HG02759 (cell line): ENCODE measurements at regions not wholly inside any gene's neighbourhood (a gene's known extent, or its start where the extent isn't known, plus 50 kb on each side); places are given as distances from the start of the nearest gene placed in this dataset.

ENCODE experiments used
- ATAC-seq: cut with Tn5 transposase; IDR thresholded peaks from one replicate; pipeline ENCODE4 v1.9.1; 2021; ENCODE audit warnings: mild to moderate bottlenecking, moderate library complexity; ENCODE audit not compliant: unreplicated experiment

DNA sequence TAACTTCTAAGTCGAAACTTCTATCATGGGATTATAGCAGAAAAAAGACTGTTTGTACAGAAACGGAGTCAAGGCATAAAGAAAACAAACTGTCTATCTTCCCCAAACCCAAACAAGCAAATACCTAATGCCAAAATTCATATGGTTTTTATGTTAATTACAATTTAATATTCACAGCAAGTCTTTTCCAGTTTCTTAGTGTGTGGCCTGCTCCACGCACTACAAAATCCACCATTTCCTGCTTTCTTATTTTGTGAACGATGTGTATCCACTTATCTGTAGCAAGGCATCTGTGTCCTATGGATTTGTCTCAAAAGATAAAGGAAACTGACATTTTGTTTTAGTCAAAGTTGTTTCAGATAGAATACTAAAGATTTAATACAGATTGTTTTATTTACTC, 588.0 kb upstream of the CCDC54 start:
- ATAC-seq = no peak

DNA sequence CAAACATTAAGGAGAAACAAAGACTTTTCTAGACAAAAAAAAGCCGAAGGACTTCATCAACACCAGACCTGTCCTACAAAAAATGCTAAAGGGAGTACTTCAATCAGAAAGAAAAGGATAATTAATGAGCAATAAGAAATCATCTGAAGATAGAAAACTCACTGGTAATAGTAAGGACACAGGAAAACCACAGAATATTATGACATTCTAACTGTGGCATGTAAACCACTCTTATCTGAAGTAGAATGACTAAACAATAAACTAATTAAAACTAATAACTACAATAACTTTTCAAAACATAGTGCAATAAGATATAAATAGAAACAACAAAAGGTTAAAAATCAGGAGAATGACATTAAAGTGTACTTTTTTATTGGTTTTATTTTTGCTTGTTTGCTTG, 584.5 kb upstream of the CCDC54 start:
- no peak for ATAC-seq

DNA sequence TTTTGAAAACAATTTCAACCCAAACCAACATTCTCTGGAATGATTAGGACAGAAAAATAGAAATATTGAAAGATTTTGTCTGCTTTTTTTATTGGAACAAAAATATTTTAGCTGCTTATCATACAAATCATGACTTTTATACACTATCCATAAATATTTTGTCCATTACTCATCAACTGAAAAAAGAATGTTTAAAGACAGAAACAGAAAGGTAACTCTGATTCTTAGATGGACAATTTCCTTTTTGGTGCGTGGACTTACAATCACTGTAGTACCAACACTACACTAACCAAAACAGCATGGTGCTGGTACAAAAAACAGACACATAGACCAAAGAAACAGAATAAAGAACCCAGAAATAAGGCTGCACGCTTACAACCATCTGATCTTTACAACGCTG, 582.8 kb upstream of the CCDC54 start:
- no peak for ATAC-seq

DNA sequence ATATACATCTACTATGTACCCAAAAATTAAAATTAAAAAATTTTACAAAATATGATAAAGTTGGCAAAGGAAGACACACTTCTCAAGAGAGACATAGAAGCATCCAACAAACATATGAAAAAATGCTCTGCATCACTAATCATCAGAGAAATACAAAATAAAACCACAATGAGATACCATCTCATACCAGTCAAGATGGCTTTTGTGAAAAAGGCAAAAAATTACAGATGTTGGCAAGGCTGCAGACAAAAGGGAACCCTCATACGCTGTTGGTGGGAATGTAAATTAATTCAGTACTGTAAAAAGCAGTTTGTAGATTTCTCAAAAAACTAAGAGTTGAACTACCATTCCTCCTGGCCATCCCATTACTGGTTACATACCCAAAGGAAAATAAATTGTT, 581.7 kb upstream of the CCDC54 start:
- ATAC-seq = no peak

DNA sequence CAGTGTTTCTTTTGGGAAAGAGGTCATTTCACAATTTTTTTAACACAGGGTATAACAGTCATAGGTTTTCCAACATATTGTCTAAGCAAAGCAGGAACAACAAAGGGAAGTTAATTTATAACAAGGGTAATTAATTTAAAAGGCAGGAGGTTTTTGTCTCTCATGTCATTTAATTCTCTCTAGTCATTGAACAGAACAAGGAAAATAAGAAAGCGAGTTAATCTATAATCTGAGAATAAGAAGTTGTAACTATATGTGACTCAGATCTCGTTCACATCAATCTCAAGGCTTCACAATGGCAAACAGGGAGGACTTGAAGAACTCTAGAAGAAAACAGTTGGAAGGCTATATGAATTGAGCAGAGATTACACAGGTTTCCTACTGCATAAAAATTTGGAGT, 579.8 kb upstream of the CCDC54 start:
- ATAC-seq = no peak

DNA sequence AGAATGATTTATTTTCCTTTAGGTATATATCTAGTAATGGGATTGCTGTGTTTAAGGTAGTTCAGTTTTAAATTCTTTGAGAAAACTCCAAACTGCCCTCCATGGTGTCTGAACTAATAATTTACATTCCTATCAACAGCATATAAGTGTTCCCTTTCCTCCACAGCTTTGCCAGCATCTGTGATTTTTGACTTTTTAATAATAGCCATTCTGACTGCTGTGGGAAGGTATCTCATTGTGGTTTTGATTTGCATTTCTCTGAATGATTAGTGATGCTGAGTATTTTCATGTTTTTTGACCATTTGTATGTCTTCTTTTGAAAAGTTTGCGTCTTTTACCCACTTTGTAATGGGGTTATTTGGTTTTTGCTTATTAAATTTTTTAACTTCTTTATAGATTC, 571.6 kb upstream of the CCDC54 start:
- no peak for ATAC-seq

DNA sequence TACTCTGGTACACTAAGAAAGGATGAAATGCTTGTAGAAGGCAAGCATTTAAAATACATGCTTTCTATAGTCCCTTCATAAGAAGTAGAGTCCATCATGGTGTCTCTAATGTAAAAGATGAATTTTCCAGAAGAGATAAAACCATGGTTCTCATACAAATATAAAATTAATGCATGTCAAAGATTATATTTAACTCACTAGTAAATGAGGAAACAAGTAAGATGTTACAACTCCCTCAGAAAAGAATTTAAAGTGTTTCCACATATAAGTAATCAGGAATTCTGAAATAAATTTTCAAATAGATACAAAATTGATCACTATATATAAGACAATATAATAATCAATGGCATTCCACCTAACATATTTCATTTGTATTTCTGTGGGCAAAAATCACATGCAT, 570.3 kb upstream of the CCDC54 start:
- ATAC-seq = no peak

DNA sequence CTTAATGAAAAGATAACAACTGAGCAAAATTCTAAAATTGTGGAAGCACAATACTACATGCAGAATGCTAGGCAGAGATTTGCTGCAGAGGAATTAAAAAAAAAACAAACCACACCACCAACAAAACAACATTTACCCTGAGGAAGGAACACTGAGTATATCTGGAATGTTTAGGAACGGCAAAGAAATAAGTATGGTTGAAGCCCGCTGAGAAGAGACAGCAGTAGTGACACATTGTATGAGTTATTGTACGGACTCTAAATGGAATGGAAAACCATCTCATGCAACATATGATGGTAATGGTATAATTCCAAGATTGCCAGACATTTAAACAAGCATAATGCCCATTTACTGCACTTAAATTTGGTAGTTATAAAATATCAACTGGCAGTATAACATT, 568.2 kb upstream of the CCDC54 start:
- ATAC-seq = no peak

DNA sequence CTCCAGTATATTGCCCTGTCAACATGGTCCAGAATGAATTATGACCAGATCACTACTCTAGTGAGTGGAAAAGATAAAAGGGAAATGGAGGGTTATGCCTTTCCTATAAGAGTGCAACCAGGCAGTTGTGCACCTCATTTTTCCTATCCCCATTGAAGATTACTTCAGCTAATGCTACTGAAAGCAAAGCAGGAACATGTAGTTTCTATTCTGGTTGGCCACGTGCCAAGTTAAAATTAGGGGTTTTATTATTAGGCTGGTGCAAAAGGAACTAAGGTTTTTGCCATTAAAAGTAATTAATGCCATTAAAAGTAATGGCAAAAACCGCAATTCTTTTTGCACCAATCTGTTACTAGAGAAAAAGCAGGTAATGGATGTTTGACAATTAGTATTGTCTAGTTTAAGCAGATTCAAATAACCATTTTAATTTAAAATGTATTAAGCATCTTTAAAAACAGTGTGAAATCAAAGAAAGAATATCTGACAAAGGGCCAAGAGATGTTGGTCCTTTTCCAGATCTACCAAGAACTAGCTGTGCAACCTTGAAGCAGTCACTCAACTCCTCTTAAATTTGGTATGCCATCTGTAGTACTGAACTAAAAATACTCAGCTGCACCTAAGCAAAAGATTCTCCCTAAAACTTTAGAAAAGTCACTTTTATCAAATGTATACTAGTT, 567.5 kb upstream of the CCDC54 start:
- ATAC-seq = no peak

DNA sequence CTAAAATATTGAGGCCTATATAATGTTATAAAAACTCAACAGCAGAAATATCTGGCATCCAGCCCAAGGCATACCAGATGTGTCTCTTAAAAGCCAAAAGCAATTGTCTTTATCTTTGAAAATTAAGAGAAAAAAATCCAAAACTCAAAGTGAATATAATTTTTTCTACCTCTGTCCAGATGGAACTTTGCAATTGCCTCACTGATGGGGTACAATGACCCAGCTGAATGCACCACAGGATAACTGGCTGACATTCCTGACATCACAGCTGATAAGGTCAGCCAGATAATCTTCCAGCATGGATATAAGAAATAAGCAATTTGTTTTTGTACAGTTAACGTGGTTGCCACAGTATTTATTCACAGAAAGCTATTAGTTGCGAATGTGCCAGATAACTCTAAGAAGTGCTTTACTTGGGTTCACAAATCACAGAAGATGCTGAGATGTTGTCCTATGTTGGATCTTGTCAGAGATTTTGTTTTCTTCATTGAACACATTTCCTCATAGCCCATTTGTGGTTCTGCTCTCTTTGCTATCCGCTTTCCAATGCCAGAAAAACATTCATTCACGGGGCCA, 566.9 kb upstream of the CCDC54 start:
- no peak for ATAC-seq

DNA sequence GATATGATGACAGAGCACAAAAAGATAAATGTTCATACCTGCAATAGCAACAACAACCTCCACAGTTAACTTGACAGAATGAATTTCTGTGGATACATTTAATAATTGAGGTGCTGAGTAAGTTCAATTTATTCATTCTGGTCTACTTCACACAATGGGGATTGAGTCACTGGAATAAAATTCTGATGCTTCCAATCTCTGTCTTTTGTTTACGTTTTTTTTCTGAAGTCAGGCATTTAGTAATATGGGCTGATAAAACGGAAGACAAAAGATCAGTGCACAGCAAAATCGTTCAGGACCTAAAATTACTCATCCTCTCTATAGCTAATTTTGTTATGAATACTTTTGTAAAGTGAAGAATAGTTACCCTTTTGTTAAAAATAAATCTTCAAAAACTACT, 565.9 kb upstream of the CCDC54 start:
- no peak for ATAC-seq

DNA sequence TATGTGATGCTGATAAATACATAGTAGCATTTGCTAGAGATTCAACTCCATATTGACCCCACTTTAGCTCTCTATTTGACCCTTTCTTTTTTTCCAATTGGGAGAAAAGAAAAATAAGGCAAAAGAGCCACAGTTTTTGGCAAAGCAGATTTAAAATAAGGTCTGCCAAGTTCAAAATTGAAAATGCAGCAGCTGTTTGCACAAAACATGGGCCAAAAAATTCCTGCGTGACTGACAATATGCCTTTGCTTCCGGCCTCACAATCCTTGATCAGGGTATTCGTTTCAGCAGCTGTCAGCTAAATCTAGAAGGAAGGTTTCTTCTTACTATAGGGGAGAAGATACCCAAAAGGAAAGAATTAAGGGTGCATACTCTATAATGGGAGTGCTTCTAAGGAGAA, 563.5 kb upstream of the CCDC54 start:
- no peak for ATAC-seq

DNA sequence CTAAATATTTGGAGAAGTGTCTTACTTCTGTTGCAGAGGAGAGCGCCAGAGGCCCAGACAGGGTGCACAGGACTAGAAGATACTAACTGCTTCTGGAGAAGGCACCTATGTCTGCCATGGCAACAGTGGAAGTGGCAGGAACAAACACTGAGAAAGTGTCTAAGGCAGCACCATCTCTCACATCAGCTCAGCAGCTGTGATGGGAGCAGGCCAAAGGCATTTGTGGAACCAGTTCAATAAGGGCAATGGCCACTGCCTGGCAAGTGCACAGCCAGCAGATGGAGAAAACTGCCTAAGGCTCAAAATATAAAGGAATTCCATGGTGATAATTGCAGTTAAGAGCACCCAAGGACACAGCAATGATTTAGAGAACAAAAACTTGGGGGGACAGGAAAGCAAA, 563.0 kb upstream of the CCDC54 start:
- no peak for ATAC-seq

DNA sequence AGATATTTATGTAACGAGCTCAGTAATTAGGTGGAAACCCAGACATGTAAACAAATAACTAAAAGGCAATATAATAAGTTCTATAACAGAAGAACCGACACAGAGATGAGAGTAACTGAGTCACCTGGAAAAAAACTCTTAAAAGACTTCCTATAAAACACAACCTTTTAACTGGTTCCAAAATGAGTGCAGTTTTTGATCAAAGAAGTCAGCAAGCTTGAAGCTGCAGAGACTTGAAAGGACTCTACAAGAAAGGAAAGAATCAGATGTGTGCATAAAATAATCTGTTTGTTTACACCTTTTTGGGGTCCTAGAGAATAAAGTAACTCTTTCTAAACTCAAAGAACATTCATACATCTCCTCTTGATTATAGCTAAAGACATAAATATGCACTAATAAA, 560.4 kb upstream of the CCDC54 start:
- ATAC-seq = no peak

DNA sequence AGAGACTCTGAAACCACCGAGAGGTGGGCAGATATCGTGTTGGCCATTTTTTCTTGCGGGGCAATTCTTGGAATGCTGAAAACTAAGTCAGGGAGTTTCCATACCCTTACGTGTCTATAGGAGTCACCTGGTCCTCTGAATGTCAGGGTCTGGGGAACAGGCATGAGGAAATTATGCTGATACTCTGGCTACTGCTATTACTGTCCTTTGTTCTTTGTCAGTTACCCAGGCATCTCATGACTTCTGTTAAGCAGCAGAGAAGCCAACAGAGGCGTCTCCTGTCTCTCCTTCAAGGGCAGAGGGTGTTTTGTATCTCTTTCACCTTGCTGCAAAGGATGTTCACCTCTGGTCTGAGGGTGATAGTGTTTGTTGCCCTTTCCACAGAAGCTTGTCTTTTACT, 559.5 kb upstream of the CCDC54 start:
- no peak for ATAC-seq

DNA sequence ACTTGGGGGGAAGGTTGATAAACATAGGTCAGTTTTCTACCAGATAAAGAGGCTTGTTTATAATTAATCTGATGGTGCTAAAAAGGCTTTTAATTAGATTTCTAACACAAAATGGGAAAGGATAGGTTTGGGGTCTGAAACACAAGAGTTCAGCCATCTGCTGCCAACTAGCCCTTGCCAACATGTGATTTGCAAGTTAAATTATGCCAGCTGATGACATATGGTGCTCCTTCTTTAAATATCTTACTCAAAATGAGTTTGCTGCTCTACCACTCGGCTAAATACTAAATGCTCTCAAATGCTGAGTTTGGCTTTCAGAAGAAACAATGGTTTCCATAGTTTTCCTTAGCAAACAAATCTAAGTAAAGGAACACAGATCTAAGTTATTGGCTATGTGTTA, 557.8 kb upstream of the CCDC54 start:
- ATAC-seq = no peak

DNA sequence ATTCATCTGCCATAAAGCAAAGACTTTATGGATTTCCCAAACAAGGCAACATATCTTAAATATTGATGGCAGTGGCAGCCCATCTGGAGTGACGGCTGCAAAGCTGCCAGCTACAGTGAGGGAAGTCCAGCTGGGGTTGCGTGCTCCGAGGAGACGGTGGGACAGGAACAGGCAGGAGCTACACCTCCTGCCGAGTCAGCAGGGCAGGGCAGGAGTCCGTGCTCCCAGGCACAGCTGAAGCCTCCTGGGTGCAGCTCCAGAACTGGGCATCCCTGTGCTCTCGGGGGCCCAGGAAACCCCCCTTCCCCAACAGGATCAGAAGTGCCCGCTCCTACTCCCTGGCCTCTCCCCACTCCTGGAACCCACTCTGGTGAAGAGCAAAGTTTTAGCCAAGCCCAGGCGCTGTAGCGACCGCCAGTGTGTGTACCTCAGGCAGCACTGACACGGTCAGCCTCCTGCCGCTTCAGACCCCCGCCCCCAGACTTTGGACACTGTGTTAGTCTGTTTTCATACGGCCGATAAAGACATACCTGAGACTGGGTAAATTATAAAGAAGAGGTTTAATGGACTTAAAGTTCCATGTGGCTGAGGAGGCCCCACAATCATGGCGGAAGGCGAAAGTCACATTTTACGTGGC, 556.4 kb upstream of the CCDC54 start:
- no peak for ATAC-seq

DNA sequence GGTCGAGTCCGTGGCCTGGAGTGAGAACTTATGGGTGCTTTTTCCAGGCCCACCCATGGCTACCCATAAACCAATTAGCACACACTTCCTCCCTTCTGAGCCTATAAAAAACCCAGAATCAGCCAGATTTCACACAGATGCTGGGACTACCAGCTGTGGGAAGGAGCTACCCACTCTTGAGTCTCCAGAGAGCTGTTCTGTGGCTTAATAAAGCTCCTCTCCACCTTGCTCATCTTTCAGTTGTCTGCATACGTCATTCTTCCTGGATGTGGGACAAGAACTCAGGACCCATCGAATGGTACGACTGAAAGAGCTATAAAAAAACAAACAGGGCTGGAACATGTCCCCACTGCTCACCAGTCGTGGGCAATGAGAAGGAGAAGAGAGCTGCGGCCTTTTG, 555.4 kb upstream of the CCDC54 start:
- ATAC-seq = no peak

DNA sequence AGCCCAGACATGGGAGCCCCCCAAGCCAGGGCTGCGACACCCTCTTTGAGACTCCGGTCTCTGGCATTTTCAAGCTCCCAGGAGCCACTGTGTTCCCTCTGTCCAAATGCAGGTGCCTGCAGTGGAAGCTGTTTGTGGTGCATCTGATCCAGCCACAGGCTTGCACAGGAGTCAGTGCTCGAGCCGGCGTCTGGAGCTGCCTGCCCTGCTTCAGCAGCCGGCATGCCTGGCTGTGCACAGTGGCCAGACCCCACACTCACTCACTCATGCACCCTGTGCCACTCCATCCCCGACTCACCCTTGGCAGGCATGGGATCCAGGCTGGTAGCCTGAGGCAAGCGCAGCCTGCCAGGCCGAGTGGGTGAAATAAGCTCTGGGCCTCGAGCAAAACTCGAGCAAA, 555.0 kb upstream of the CCDC54 start:
- ATAC-seq = no peak

DNA sequence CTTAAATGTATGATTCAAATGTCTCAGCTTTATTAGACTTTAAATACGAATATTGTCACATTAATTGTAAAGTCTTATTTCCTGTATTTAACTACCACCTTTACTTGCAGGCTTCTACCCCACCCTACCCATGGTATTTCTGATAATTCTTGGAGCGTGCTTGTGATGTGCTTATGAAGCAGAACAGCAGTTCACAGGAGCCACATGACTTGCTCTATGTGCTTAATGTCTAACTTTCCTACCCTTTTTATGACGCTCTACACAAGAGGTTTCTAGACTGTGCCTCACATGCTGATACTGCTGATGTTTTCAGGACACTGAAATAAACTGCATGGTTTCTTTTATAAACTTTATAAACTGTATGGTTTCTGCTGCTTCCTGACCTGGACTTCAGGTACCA, 553.5 kb upstream of the CCDC54 start:
- ATAC-seq = no peak

DNA sequence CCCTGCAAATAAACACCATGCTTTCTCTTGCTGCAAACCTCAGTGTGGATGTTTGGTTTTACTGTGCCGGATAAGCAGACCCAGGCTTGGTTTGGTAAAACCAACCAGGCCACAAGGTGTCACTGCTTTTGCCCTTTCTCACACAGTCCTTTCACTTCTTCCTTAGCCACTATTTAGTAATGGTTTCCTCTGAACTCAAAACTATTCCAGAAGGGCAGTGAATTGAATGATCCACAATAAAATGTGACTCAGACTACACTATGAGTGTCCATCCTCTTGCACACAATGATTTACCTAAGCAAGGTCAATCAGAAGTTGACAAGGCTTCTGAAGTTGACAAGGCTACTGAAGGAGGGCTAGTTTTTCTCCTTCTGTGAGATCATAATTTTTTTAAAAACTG, 552.4 kb upstream of the CCDC54 start:
- ATAC-seq = no peak

DNA sequence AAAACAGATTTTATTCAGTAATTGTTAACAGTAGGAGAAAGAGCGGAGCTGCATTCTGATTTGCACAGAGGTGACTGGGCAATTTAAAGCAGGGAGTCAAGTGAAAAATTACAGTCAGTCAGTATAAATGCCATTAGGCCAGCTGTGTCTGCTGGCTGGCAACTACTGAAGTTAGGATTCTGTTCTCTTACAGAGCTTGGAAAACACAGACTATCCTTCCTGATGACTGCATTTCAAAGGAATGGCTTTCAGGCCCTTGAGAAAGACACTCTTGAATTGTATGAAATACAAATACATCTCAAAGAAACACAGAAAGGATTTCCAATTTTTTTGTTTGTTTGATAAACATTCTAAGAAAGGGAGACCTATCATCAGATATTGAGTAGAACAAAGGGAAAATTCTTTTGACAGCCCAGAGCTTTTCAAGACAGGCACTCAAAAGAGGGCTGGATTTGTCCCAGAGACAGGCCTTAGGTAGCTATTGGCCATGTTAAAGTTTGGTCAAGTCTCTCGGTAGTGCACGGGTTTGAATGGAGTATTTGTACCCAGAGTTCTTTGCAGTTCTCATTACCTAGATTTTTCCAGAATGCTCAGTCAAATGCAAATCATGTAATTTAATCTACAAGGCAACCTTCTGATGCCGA, 551.2 kb upstream of the CCDC54 start:
- ATAC-seq = no peak
